Loucy (cell line): ENCODE measurements at regions not wholly inside any gene's neighbourhood (a gene's known extent, or its start where the extent isn't known, plus 50 kb on each side); places are given as distances from the start of the nearest gene placed in this dataset.

Source experiments
- H2AFZ ChIP-seq: fragments of 200-600 bp; sonication (generic); 2 replicates; pipeline ENCODE4 v1.6.0; 2016; ENCODE audit warnings: antibody characterized with exemption, mild to moderate bottlenecking, low read length, moderate library complexity
- H3F3A ChIP-seq: fragments of 200-600 bp; 2 replicates; pipeline ENCODE4 v1.6.0; 2016; ENCODE audit warnings: antibody characterized with exemption, low read depth, mild to moderate bottlenecking
- H3K27me3 ChIP-seq: fragments of 200-600 bp; sonication (generic); 2 replicates; pipeline ENCODE4 v1.6.1; 2014; ENCODE audit warnings: low read length, mild to moderate bottlenecking; ENCODE audit not compliant: insufficient read depth, poor library complexity, severe bottlenecking
- H3K36me3 ChIP-seq: fragments of 200-600 bp; sonication (generic); 2 replicates; pipeline ENCODE4 v1.6.1; 2016; ENCODE audit warnings: low read length; ENCODE audit not compliant: insufficient read depth
- H3K4me1 ChIP-seq: fragments of 200-600 bp; sonication (generic); 2 replicates; pipeline ENCODE4 v1.5.1; 2014; ENCODE audit warnings: low read length, mild to moderate bottlenecking; ENCODE audit not compliant: insufficient read depth, poor library complexity, severe bottlenecking
- H3K4me2 ChIP-seq: fragments of 200-600 bp; sonication (generic); 2 replicates; pipeline ENCODE4 v1.6.0; 2014; ENCODE audit warnings: antibody characterized with exemption, low read length, low read depth, mild to moderate bottlenecking; ENCODE audit not compliant: poor library complexity, severe bottlenecking
- H3K4me3 ChIP-seq: fragments of 200-600 bp; sonication (generic); 2 replicates; pipeline ENCODE4 v1.5.1; 2014; ENCODE audit warnings: low read length, mild to moderate bottlenecking, mixed read lengths; ENCODE audit not compliant: poor library complexity, severe bottlenecking
- H3K79me2 ChIP-seq: fragments of 200-600 bp; sonication (generic); 2 replicates; pipeline ENCODE4 v1.6.1; 2014; ENCODE audit warnings: low read length; ENCODE audit not compliant: insufficient read depth
- H3K9ac ChIP-seq: fragments of 200-600 bp; sonication (generic); 2 replicates; pipeline ENCODE4 v1.6.0; 2014; ENCODE audit warnings: mild to moderate bottlenecking, low read depth, low read length, moderate library complexity; ENCODE audit not compliant: poor library complexity, severe bottlenecking
- H3K9me2 ChIP-seq: fragments of 200-600 bp; sonication (generic); replicated peaks from 2 replicates; pipeline ENCODE4 v1.6.1; 2016; ENCODE audit warnings: low read depth, low read length, mixed read lengths
- H3K9me3 ChIP-seq: fragments of 200-600 bp; sonication (generic); 2 replicates; pipeline ENCODE4 v1.6.1; 2014; ENCODE audit warnings: mild to moderate bottlenecking, antibody characterized with exemption, low read length, low read depth; ENCODE audit not compliant: insufficient read depth
- H4K20me1 ChIP-seq: fragments of 200-600 bp; sonication (generic); 2 replicates; pipeline ENCODE4 v1.6.0; 2014; ENCODE audit warnings: antibody characterized with exemption, low read length, mild to moderate bottlenecking; ENCODE audit not compliant: insufficient read depth, poor library complexity, severe bottlenecking
- CTCF ChIP-seq: fragments of 200-600 bp; sonication (generic); conservative IDR thresholded peaks from 2 replicates; pipeline ENCODE4 v1.5.1; 2014; ENCODE audit warnings: mild to moderate bottlenecking, antibody characterized with exemption, low read length
- EZH2phosphoT487 ChIP-seq: fragments of 200-600 bp; IDR thresholded peaks from 2 replicates; pipeline ENCODE4 v1.6.1; 2018; ENCODE audit warnings: antibody characterized with exemption, mild to moderate bottlenecking, moderate library complexity, borderline replicate concordance

DNA sequence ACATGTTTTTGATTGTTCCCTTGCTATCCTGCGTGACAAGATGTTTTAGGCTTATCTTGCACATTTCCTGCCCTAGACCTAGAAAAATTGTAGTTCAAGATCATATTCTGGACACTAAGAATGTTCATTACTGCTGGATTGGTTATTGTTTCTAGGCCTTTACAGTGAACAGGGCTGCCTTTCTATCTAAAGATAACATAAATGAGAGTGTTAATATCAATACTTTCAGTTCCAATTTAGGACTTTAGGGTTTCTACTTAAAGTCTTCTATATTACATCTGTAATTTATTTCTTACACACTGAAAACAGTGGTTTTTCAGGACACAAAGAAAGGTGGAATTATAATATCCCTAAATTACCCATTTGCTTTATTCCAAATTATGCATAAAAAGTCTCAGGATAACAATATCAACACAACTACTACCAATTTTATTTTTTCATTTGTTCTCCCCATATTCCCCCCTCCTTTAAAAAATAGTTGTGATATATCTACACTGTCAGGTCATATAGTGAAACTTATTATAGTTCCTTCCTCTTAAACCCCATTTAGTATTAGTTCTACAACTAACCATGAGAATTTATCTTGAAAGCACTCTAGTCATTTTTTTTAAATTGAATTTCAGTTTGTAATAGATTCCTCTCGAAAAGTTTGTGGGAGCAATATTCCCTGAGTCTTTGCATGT, 293.9 kb upstream of the RIOK2 start:
- Histone ChIP-seq H3K36me3 (no peaks in the 10 kb centered on the region), H2AFZ (no peak overlapping the region), H3K9ac (no peak overlapping the region), H3F3A (no peaks in the 10 kb centered on the region), H3K4me1 (no peaks in the 10 kb centered on the region), H4K20me1 (no peaks in the 10 kb centered on the region), H3K27me3 (no peaks in the 10 kb centered on the region), H3K9me2 (no peaks in the 10 kb centered on the region), H3K4me2 (no peak overlapping the region), H3K9me3 (no peaks in the 10 kb centered on the region), H3K4me3 (no peak overlapping the region), H3K79me2 (no peaks in the 10 kb centered on the region)
- TF ChIP-seq CTCF (no peak), EZH2phosphoT487 (no peak)

DNA sequence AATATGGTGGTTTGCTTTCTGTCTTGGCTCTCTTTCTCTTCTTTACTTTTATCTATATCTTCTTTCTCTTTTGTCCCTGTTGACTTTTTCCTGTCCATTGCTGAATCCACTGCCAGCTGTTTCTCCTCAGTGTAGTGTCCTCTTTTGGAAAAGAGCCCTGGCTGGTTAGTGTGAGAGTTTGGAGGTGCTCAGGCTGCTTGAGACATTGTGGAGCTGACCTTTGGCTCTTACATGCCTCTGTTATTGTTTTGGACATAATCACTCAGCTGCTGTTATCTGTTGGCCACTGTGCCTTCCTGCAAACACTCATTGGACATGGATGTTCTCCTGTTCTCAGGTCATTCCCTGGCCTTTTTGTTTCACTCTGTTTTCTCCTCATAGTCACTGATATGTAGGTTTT, 295.4 kb upstream of the RIOK2 start:
- H3K27me3 ChIP-seq = no peaks in the 10 kb centered on the region
- TF ChIP-seq CTCF (no peak), EZH2phosphoT487 (no peak)
- H3K4me2 ChIP-seq = no peak overlapping the region
- H3K4me3 ChIP-seq = no peak overlapping the region
- no peaks in the 10 kb centered on the region for H3K9me3 ChIP-seq
- no peaks in the 10 kb centered on the region for H3K9me2 ChIP-seq
- H3F3A ChIP-seq = no peaks in the 10 kb centered on the region
- no peak overlapping the region for H2AFZ ChIP-seq
- no peak overlapping the region for H3K9ac ChIP-seq
- no peaks in the 10 kb centered on the region for H3K79me2 ChIP-seq
- no peaks in the 10 kb centered on the region for H3K36me3 ChIP-seq
- H4K20me1 ChIP-seq = no peaks in the 10 kb centered on the region
- no peaks in the 10 kb centered on the region for H3K4me1 ChIP-seq

GRCh38 chr5:97480313-97480712, 297.3 kb upstream of the RIOK2 start:
- H3K4me1 ChIP-seq = no peaks in the 10 kb centered on the region
- no peak overlapping the region for H3K4me2 ChIP-seq
- no peaks in the 10 kb centered on the region for H3K9me2 ChIP-seq
- H4K20me1 ChIP-seq = no peaks in the 10 kb centered on the region
- H3F3A ChIP-seq = no peaks in the 10 kb centered on the region
- no peak overlapping the region for H3K4me3 ChIP-seq
- TF ChIP-seq EZH2phosphoT487 (no peak), CTCF (no peak)
- H3K9ac ChIP-seq = no peak overlapping the region
- no peaks in the 10 kb centered on the region for H3K79me2 ChIP-seq
- no peaks in the 10 kb centered on the region for H3K36me3 ChIP-seq
- no peaks in the 10 kb centered on the region for H3K9me3 ChIP-seq
- H3K27me3 ChIP-seq = no peaks in the 10 kb centered on the region
- H2AFZ ChIP-seq = no peak overlapping the region
